DMS 273 (cell line): ENCODE measurements at regions not wholly inside any gene's neighbourhood (a gene's known extent, or its start where the extent isn't known, plus 50 kb on each side); places are given as distances from the start of the nearest gene placed in this dataset.
"Not testable (repeated sequence)": the region's sequence is repeated elsewhere in the genome, so short reads cannot be mapped to it uniquely, and the experiment has no call there.

Source experiments
- DNase-seq: peaks from one replicate; lab custom pipeline; 2025; ENCODE audit not compliant: unreplicated experiment; lab: John Stamatoyannopoulos, UW

DNA sequence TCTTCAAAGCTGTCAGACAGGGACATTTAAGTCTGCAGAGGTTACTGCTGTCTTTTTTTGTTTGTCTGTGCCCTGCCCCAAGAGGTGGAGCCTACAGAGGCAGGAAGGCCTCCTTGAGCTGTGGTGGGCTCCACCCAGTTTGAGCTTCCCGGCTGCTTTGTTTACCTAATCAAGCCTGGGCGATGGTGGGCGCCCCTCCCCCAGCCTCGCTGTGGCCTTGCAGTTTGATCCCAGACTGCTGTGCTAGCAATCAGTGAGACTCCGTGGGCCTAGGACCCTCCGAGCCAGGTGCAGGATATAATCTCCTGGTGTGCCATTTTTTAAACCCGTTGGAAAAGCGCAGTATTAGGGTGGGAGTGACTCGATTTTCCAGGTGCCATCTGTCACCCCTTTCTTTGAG, 918.7 kb upstream of the MAN1A1 start:
- not testable (repeated sequence) for DNase-seq

DNA sequence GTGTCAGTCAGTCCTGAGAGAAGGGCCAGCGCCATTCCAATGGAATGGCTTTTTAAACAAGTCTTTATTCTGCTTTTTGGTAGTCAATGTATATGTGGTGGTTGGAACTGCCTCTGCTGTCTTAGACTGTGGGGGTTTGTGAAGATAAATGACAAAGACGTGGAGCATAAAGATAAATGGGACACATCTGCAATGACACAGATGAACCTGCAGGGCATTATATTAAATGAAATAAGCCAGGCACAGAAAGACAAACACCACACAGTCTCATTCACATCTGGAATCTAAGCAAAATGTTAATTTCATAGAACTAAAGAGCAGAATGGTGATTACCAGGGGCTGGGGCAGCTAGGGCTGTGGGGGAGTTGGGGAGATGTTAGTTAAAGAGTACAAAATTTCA, 912.8 kb upstream of the MAN1A1 start:
- DNase-seq, result no peak

GRCh38 chr6:120260636-120261035, 911.1 kb upstream of the MAN1A1 start:
- no peak for DNase-seq

- no peak for DNase-seq
These were observed 905.1 kb upstream of the MAN1A1 start for GRCh38 chr6:120254651-120255050.

DNA sequence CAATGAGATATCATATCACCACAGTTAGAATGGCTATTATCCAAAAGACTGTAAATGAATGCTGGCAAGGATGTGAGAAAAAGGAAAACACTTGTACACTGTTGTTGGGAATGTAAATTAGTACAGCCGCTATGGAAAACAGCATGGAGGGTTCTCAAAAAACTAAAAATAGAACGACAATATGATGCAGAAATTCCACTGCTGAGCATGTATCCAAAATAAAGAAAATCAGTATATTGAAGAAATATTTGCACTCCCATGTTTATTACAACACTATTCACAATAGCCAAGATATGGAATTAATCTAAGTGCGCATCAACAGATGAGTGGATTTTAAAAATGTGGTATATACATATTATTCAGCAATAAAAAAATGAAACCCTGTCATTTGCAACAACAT, 898.9 kb upstream of the MAN1A1 start:
- no peak for DNase-seq

DNA sequence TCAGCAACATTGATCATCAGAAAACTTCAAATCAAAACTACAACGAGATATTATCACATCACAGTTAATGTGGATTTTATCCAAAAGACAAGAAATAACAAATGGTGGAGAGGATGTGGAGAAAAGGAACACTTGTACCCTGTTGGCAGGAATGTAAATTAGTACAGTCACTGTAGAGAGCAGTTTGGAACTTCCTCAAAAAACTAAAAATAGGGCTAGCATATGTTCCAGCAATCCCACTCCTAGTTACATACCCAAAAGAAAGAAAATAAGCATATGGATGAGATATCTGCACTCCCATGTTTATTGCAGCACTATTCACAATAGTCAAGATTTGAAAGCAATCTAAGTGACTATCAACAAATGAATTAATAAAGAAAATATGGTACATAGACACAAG, 887.7 kb upstream of the MAN1A1 start:
- no peak for DNase-seq

DNA sequence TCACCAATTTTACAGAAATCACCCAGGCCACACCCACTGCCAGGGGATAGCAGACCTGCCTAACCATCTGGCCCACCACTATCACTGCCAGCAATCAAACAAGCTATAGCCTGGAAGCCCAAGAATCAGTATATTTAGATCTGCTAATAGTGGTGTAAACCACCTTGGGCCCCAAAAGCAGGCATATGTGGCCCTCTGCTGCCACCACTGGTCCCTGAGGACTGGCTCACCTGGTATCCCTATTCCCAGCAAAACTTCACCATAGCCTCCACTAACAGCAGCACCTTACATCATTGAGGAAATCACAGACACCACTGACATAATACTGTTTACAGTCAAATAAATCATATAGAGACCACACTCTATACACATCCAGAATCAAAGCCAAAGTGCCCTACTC, 880.4 kb upstream of the MAN1A1 start:
- no peak for DNase-seq

GRCh38 chr6:120228297-120228696, 878.7 kb upstream of the MAN1A1 start:
- DNase-seq, result no peak

GRCh38 chr6:120219339-120219738, 869.8 kb upstream of the MAN1A1 start:
- DNase-seq, result no peak

- no peak for DNase-seq
These were observed 864.5 kb upstream of the MAN1A1 start for GRCh38 chr6:120214088-120214499.

DNA sequence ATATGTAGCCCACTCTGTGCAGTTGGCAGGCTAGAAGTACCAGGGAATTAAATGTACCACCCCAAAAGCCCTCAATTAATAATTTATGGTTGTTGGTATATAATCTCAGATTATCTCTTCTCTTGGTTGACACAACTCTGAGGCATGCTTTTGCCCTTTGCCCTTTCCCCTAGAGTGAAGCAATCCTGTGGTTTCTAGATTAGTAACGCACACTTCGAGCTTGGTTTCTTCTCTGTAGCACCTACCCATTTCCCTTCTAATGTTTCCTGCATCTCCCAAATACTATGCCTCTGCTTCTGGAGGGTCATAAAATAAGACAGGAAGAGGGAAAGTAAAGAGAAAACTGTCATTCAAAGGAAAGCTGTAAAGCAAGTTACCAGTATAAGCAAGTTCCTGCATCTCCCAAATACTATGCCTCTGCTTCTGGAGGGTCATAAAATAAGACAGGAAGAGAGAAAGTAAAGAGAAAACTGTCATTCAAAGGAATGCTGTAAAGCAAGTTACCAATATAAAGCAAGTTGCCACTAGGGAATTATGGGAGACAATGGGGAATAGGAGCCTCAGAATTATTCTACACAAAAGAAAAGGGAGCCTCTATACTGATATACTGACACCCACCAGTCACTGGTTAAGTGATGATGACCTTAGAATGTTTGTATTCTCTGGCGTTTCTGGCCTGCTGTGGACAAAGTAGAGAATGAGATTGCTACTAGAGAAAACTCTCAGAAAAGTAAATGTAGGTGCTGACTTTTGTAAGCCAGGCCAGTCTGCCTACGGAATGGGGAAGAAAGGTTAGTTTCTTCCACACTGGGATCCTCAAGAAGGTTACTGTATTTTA, 862.6 kb upstream of the MAN1A1 start:
- DNase-seq, result no peak

DNA sequence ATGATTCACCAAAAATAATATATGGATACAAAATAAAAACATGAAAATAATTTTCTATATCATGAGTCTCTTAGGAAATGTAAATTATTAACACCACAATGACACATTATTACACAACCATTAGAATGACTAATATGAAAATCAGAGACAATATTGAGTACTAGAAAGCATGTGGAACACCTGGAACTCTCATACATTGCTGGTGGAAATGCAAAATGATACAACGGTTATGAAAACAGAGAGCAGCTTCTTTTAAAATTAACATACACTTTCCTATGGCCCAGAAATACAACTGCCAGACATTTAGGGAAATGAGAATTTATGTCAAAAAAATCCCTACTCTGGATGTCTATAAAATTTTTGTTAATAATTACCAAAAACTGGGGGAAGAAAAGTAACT, 853.3 kb upstream of the MAN1A1 start:
- DNase-seq, result no peak

DNA sequence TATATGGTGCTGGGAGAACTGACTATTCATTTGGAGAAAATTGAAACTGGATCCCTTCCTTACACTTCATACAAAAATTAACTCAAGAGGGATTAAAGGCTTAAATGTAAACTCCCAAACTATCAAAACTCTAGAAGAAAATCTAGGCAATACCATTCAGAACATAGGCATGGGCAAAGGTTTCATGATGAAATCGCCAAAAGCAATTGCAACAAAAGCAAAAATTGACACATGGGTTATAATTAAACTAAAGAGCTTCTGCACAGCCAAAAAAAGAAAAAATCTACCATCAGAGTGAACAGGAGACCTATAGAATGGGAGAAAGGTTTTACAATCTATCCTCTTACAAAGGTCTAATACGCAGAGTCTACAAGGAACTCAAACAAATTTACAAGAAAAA, 851.3 kb upstream of the MAN1A1 start:
- DNase-seq, result no peak

GRCh38 chr6:120198033-120198432, 848.5 kb upstream of the MAN1A1 start:
- no peak for DNase-seq

DNA sequence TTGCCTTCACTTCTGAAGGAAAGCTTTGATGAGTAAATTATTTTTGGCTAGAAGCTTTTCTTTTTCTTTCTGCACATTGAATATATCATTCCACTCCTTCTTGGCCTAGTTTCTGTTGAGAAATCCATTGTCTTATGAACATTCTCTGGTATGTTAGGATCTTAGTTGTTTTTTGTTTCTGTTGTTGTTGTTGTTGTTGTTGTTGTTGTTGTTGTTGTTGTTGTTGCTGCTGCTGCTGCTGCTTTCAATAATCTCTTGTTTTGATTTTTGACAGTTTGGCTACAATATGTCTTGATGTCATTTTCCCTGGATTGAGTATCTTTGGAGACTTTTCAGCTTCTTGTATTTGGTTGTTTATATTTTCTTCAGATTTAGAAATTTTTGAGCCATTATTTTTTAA, 836.5 kb upstream of the MAN1A1 start:
- DNase-seq, result no peak

DNA sequence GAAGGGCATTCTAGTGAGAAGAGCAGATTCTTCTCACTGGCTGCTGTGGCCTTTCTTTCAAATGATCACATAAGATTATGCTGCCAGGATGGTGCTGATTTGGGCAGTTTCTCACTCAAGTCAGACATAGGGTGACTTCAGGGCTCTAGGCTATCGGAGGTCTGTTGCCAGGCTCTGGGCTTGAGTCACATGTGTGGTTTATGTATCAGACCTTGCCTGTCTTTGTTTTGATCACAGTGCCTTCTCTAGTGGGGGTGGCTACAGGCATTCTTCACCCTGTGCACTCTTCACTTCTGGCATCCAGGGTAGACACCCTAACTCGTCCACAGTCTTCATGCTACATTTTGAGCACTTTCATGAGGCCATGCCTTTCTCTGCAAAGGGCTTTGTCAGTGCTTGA, 823.7 kb upstream of the MAN1A1 start:
- no peak for DNase-seq

DNA sequence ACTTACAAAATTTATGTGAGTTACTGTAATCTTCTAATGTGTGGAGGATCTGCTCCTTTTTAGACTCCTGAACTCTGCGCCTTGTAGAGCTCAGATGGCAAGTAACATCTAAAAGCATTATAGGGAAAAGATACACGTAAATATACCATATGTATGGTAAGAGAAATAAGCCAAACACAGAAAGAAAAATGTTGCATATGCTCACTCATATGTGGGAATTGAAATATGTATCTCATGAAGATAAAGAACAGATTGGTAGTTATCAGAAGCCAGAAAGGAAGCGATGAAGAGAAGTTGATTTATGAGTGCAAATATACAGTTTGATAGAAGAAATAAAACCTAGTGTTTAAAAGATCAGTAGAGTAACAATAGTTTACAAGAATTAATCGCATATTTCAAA, 815.0 kb upstream of the MAN1A1 start:
- DNase-seq, result no peak

GRCh38 chr6:120157873-120158272, 808.3 kb upstream of the MAN1A1 start:
- no peak for DNase-seq

DNA sequence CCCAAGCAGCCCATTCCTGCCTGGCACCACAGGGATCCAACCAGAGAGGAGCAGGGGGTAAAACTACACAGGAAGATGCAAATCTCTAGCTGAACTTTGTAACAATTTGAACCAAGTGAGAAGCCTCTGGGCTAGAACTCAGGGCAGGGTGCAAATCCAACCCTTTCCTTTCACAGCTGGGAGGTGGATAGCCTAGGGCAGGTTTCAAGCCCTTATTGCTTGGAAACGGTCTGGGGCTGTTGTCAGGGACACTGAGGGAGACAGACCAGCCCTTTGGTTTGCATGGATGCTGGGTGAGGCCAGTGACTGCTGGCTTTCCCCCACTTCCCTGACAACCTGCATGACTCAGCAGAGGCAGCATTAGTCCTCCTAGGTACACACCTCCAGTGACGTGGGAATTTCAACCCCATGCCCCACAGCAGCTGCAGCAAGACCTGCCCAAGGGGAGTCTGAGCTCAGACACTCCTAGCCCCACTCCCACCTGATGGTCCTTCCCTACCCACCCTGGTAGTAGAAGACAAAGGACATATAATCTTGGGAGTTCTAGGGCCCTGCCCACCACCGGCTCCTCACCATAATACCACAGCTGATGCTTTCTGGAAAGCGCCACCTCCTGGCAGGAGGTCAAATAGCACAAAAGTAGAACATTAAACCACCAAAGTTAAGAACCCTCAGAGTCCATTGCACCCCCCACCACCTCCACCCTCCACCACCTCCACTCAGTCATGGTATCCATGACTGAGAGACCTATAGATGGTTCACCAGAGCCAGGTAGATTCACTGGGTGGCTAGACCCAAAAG, 797.7 kb upstream of the MAN1A1 start:
- DNase-seq, result peak; percentile 4

GRCh38 chr6:120141601-120142000, 792.0 kb upstream of the MAN1A1 start:
- DNase-seq, result no peak

GRCh38 chr6:120137492-120137891, 787.9 kb upstream of the MAN1A1 start:
- no peak for DNase-seq

GRCh38 chr6:120129228-120129627, 779.7 kb upstream of the MAN1A1 start:
- no peak for DNase-seq
